Activated naive CD8-positive, alpha-beta T cell (primary cell): ENCODE measurements at regions not wholly inside any gene's neighbourhood (a gene's known extent, or its start where the extent isn't known, plus 50 kb on each side); places are given as distances from the start of the nearest gene placed in this dataset.

Experiments
- H3K27ac Mint-ChIP-seq: one replicate; pipeline ENCODE4 v1.8.0; 2021; ENCODE audit warnings: mixed read lengths
- H3K27me3 Mint-ChIP-seq: one replicate; pipeline ENCODE4 v1.8.0; 2021; ENCODE audit warnings: mixed read lengths
- H3K36me3 Mint-ChIP-seq: one replicate; pipeline ENCODE4 v1.8.0; 2021; ENCODE audit warnings: mixed read lengths
- H3K4me1 Mint-ChIP-seq: one replicate; pipeline ENCODE4 v1.8.0; 2021; ENCODE audit warnings: low read depth, mixed read lengths
- H3K4me3 Mint-ChIP-seq: one replicate; pipeline ENCODE4 v1.8.0; 2021; ENCODE audit warnings: mild to moderate bottlenecking, mixed read lengths
- H3K9me3 Mint-ChIP-seq: one replicate; pipeline ENCODE4 v1.8.0; 2021; ENCODE audit warnings: low read depth, mixed read lengths

DNA sequence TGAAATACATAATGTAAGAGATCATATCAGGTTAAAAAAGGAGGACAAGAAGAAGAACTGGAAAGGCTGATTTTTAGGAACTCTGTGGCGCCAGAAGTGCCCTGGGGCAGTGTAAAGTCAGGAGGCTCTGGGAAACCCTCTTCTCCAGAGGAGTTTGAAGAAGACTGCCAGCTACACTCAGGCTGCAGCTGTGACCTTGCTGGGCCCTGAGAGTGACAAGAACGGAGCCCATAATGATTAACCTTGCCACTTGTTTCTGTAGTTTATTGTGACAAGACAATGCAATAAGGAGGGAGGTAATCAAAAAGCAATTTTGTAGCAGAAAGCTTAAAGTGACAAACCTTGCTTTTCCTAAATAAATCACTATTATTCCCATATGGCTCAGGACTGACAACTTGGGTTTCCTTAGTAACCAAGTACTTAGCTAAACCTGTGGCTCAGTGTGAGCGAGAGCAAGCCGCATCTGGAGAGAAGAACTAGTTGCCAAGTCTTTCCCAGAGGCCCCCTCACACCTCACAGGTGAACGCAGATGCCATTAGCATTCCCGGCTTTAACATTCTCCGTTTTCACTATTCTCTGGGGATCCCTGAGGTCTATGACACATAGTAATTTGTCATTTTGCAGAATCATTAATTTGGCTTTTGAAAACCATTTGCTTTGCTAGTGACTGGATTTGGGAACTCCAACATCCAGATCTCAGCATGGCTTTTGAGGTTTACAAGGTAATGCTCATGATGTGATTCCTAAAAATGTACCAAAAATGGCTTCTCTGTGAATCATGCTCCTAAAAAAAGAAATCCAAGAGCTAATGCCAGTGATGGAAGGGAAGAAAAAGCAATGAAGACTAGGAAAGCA is 115.9 kb downstream of the OMA1 start:
- H3K9me3 Mint-ChIP-seq, result no peaks in the 10 kb centered on the region
- H3K36me3 Mint-ChIP-seq, result peaks cover 7% of the 10 kb centered on the region
- H3K4me3 Mint-ChIP-seq, result no peak overlapping the region
- no peak overlapping the region for H3K27ac Mint-ChIP-seq
- no peaks in the 10 kb centered on the region for H3K4me1 Mint-ChIP-seq
- H3K27me3 Mint-ChIP-seq, result no peaks in the 10 kb centered on the region

DNA sequence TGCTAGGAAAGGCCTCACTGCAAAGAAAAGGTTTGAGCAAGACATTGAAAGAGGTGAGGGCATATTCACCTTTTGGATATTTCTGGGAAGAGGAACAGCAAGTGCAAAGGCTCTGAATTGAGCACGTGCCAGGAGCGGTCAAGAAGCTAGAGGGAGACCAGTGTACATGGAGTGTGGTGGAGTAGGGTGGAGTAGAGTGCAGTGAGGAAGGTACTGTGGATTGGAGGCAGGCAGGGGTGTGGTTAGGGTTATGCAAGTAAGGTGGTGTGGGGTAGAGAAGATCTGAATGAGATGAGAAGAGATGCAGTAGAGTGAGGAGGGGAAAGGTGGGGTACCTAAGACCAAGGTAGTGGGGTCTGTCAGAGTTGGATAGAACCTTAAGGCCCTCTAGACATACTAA is 119.6 kb downstream of the OMA1 start:
- Mint-ChIP-seq H3K9me3 (no peaks in the 10 kb centered on the region), H3K36me3 (peaks cover 11% of the 10 kb centered on the region), H3K27me3 (no peaks in the 10 kb centered on the region), H3K4me1 (no peaks in the 10 kb centered on the region), H3K4me3 (no peak overlapping the region), H3K27ac (no peak overlapping the region)

GRCh38 chr1:58422436-58422835 is 124.1 kb downstream of the OMA1 start:
- no peak overlapping the region for H3K4me3 Mint-ChIP-seq
- H3K4me1 Mint-ChIP-seq, result no peaks in the 10 kb centered on the region
- no peaks in the 10 kb centered on the region for H3K9me3 Mint-ChIP-seq
- no peak overlapping the region for H3K27ac Mint-ChIP-seq
- peaks cover 8% of the 10 kb centered on the region for H3K36me3 Mint-ChIP-seq
- no peaks in the 10 kb centered on the region for H3K27me3 Mint-ChIP-seq

DNA sequence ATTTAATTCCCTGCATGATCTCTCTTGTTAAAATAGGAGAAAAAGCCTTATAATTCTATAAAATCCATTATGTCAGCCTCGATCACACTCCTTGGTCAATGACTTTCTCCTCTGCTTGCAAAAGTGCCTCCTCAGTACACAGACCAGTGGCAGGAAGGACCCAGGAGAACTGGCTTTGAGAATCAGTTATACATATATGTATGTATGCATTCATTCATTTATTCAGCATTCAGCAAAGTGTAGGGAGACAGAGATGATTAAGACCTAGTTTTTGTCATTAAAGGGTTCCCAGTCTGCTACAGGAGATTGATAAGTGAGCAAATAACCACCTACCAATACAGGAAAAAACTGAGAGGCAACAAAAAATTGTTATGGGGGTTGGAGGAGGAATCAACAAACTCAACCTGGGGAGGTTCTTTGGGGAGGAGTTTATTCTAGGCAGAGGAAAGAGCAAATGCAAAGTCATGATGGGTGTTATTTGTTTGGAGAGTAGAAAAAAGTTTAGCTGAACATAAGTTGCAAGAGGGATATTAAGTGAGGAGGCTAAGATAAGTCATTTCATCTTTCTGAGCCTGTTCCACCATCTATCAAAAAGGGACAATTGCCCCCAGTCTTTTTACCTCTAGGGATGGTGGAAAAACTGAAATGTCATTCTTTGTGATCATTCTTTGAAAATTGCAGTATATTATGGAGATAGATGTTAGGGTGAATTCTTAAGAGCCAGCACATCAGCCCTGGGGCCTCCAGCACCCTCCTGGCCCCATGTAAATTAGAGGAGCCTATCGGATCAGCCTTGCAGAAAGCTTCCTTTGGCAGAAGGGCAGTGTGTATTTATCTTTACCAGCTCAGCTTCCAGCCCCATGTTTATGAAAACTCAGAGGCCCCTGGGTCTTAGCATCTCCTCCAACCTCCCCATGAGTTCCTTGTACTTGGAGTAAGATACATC is 128.0 kb downstream of the OMA1 start:
- Mint-ChIP-seq H3K27me3 (no peaks in the 10 kb centered on the region), H3K36me3 (no peaks in the 10 kb centered on the region), H3K27ac (no peak overlapping the region), H3K4me3 (no peak overlapping the region), H3K9me3 (no peaks in the 10 kb centered on the region), H3K4me1 (no peaks in the 10 kb centered on the region)

DNA sequence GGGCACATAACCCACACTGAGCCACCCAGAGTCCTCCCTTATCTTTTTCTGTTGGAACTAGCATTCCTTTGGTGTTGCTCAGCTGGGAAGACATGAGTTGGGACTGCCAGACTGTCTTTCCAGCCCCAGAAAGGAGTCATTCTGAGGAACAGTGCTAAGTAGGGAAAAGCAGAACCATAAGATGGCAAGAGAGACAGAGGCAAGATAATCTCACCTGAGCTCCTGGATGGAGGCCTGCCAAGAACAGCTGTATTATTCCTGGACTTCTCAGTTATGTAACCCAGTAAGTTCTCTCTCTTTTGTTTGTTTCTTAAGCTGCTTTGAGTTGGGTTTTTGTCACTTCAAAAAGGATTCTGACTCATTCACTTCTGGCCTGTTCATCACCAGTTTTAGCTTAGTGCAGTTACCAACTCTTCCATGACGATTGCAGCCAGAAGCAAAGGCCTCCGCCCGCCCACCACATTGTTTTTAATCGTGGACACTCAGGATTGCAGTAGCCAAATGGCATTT is 134.4 kb downstream of the OMA1 start:
- no peaks in the 10 kb centered on the region for H3K36me3 Mint-ChIP-seq
- H3K27ac Mint-ChIP-seq, result no peak overlapping the region
- no peak overlapping the region for H3K4me3 Mint-ChIP-seq
- H3K27me3 Mint-ChIP-seq, result no peaks in the 10 kb centered on the region
- no peaks in the 10 kb centered on the region for H3K4me1 Mint-ChIP-seq
- no peaks in the 10 kb centered on the region for H3K9me3 Mint-ChIP-seq

DNA sequence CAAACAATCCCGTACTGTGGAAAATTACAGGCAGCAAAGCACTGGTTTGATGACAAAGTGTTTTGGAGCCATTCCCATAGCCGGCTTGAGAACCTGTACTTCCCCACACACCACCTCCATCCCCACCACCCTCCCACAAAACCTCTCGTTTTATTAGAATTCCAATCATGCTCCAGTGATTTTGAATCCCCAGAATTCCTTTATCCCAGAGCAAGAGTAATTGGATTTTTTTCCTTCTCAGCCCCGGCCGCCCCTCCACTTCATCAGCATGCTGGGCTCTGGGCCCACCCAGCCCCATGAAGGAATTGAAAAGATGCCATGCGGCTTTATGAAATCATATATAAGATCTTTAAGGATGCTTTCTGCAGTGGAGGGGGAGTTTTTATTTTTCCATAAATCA is 136.6 kb downstream of the OMA1 start:
- Mint-ChIP-seq H3K9me3 (no peaks in the 10 kb centered on the region), H3K27me3 (no peaks in the 10 kb centered on the region), H3K4me3 (no peak overlapping the region), H3K36me3 (no peaks in the 10 kb centered on the region), H3K4me1 (no peaks in the 10 kb centered on the region), H3K27ac (no peak overlapping the region)

DNA sequence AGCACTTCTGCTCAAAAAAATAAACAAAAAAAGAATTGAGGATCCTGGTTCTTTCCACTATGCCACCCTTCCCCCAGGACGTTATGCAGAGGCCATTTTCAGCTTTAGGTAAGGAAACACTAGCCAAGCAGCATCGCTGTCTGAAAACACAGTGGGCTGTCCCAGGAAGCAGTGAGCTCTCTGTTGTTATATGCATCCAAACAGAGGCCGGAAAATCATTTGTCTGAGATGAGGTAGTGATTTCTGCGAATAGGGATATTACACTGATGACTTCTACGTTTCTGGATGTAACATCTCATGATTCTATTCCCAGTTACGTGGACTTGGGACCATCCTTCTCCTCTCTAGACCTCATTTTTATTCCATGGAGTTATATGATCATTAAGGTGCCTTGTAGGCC is 137.2 kb downstream of the OMA1 start:
- Mint-ChIP-seq H3K4me1 (no peaks in the 10 kb centered on the region), H3K36me3 (no peaks in the 10 kb centered on the region), H3K9me3 (no peaks in the 10 kb centered on the region), H3K27ac (no peak overlapping the region), H3K27me3 (no peaks in the 10 kb centered on the region), H3K4me3 (no peak overlapping the region)

- Mint-ChIP-seq H3K27ac (no peak overlapping the region), H3K36me3 (no peaks in the 10 kb centered on the region), H3K27me3 (no peaks in the 10 kb centered on the region), H3K4me1 (no peaks in the 10 kb centered on the region), H3K4me3 (no peak overlapping the region), H3K9me3 (no peaks in the 10 kb centered on the region)
Measured at GRCh38 chr1:58406301-58407071, 140.0 kb downstream of the OMA1 start.

DNA sequence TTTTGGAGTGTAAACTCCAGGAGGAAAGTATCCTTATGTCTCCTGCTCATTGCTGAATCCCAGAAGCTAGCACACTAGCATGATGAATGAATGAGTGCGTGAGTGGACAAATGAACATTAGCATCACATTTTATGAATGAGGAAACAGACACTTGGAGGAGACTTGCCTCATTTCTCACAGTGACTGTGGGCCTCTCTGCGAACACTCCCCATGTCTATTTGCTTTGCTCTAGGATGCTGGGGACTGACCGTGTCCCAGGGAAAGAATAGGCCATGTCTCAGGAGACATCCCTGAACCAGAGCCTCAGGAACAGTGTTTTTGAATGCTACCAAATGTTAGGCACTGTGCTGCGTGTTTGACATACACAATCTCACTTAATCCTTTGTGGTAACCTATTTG is 140.9 kb downstream of the OMA1 start:
- Mint-ChIP-seq H3K27ac (no peak overlapping the region), H3K9me3 (no peaks in the 10 kb centered on the region), H3K27me3 (peaks cover 2% of the 10 kb centered on the region), H3K4me1 (no peaks in the 10 kb centered on the region), H3K36me3 (no peaks in the 10 kb centered on the region), H3K4me3 (no peak overlapping the region)

DNA sequence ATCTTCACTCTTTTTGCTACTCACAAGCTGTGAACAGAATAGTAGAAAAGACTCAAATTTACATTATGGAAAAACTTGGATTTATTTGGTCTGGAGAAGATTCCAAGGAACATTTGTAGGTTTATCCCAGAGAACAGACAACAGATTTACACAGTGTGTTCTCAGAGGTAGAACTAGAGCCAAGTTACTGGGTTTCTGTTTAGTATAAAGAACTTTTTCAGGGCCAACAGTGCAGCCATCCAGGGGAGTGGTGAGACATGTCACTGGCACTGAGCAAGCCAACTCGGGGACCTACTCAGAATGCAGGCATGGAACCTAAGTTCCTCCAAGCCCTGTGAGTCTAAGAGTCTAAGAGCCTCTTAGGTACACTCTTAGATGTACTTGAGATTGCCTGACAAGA is 142.6 kb downstream of the OMA1 start:
- Mint-ChIP-seq H3K9me3 (no peaks in the 10 kb centered on the region), H3K27me3 (peaks cover 2% of the 10 kb centered on the region), H3K36me3 (no peaks in the 10 kb centered on the region), H3K4me3 (no peak overlapping the region), H3K4me1 (no peaks in the 10 kb centered on the region), H3K27ac (no peak overlapping the region)

DNA sequence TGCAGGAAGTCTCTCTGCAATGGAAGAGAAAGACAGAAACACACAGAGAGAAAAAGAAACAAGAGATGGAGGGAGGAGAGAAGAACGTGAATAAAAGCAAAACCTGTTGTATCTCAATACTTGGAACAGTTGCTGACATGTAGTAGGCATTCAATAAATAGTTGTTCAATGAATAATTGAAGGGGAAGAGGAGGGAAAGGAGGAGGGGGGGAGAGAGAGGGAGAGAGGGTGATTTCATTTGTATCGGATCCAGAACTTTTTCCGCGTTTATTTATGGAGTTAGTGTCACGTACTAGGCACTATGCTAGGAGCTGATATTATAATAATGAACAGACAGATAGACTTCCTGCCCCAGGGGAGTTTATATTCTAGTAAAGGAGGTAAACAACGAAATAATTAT is 144.1 kb downstream of the OMA1 start:
- H3K27ac Mint-ChIP-seq, result no peak overlapping the region
- H3K27me3 Mint-ChIP-seq, result peaks cover 2% of the 10 kb centered on the region
- no peaks in the 10 kb centered on the region for H3K4me1 Mint-ChIP-seq
- no peaks in the 10 kb centered on the region for H3K36me3 Mint-ChIP-seq
- no peak overlapping the region for H3K4me3 Mint-ChIP-seq
- no peaks in the 10 kb centered on the region for H3K9me3 Mint-ChIP-seq

DNA sequence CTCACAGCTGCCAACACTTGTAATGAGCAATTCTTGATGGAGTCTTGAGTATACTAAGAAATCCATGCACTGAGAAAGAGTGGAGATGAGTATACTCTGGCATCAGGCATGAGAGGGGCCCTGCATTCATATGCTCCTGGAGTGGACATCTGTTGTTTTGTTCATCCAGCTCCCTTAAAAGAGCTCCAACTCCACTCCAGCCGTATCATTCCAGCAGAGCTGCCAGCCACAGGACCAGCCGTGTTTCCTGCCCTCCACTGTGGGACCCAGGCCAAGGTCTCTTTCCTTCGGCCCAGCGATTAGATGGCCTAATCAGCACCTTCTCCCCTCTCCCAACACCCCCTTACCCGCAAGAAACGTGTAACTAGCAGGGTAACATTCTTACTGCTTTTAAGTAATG is 144.5 kb downstream of the OMA1 start:
- Mint-ChIP-seq H3K9me3 (no peaks in the 10 kb centered on the region), H3K4me3 (no peak overlapping the region), H3K4me1 (no peaks in the 10 kb centered on the region), H3K27me3 (peaks cover 2% of the 10 kb centered on the region), H3K36me3 (no peaks in the 10 kb centered on the region), H3K27ac (no peak overlapping the region)

DNA sequence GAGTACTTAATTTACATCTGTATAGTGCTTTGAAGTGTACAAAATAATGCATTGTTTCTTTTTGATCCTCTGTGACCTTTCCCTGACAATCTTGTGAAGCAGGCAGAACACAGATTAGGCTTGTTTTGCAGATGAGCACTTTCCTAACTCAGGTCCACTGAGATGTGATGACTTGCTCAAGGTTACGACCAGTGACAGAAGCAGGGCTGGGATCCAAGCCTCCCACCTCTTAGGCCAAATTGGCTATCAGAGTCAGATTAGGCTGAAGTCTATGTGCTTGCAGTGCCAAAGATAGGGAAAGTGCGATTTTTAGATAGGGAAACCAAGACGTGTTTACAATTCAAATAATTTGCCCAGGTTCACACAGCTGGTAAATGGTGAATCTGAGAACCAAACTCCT is 147.3 kb downstream of the OMA1 start:
- no peak overlapping the region for H3K4me3 Mint-ChIP-seq
- no peaks in the 10 kb centered on the region for H3K4me1 Mint-ChIP-seq

DNA sequence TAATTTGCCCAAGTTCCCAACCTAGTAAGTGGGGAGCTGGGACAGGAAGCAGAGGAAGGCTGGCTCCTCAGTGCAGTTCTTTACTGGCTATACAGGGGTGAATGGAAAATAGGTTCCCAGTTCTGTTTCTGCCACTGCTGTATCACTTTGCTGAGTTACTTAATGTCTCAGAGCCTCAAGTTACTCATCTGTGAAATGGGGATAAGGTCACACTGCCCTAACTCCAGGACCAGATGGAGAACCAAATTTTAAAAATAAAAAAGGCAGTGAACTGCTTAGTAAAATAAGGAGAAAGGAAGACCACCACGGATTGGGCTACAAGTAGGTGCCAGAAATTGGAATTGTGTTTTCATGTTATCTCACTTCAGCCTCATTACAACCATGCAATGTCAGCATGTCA is 147.8 kb downstream of the OMA1 start:
- no peak overlapping the region for H3K4me3 Mint-ChIP-seq
- H3K4me1 Mint-ChIP-seq, result no peaks in the 10 kb centered on the region
- no peak overlapping the region for H3K27ac Mint-ChIP-seq
- peaks cover 2% of the 10 kb centered on the region for H3K27me3 Mint-ChIP-seq
- H3K9me3 Mint-ChIP-seq, result no peaks in the 10 kb centered on the region
- H3K36me3 Mint-ChIP-seq, result peaks cover 7% of the 10 kb centered on the region

More for the DNA sequence above, 147.3 kb downstream of the OMA1 start:
- Mint-ChIP-seq H3K27me3 (peaks cover 2% of the 10 kb centered on the region), H3K36me3 (peaks cover 6% of the 10 kb centered on the region), H3K9me3 (no peaks in the 10 kb centered on the region), H3K27ac (no peak overlapping the region)
